Activated naive CD8-positive, alpha-beta T cell treated with anti-CD3 and anti-CD28 coated beads, Interleukin-2, amount 10 ng/mL, durations not matched to agents 7 days and 5 days (primary cell): ENCODE measurements at regions not wholly inside any gene's neighbourhood (a gene's known extent, or its start where the extent isn't known, plus 50 kb on each side); places are given as distances from the start of the nearest gene placed in this dataset.

Experiments
- ATAC-seq: fragments of 150-1000 bp; cut with Tn5 transposase; one replicate; pipeline ENCODE4 v1.10.0; 2021; ENCODE audit warnings: low read depth, moderate library complexity
- POLR2A ChIA-PET: fragments of 350-600 bp; sonication (Branson Sonifier 250); formaldehyde crosslinking; loops from one replicate; lab custom pipeline; 2021; ENCODE audit warnings: antibody characterized with exemption; lab: Charles Lee
- DNase-seq: peaks from one replicate; pipeline ENCODE4 v3.0.0; 2021
- H3K27ac Mint-ChIP-seq: one replicate; pipeline ENCODE4 v1.8.0; 2022; ENCODE audit warnings: mild to moderate bottlenecking, mixed read lengths
- H3K27me3 Mint-ChIP-seq: one replicate; pipeline ENCODE4 v1.8.0; 2022; ENCODE audit warnings: mild to moderate bottlenecking, moderate library complexity, mixed read lengths
- H3K36me3 Mint-ChIP-seq: one replicate; pipeline ENCODE4 v1.8.0; 2021; ENCODE audit warnings: mild to moderate bottlenecking, mixed read lengths
- H3K4me1 Mint-ChIP-seq: one replicate; pipeline ENCODE4 v1.8.0; 2021; ENCODE audit warnings: mixed read lengths
- H3K4me3 Mint-ChIP-seq: one replicate; pipeline ENCODE4 v1.8.0; 2022; ENCODE audit warnings: mild to moderate bottlenecking, moderate library complexity, mixed read lengths
- H3K9me3 Mint-ChIP-seq: one replicate; pipeline ENCODE4 v1.8.0; 2021; ENCODE audit warnings: mixed read lengths

- Mint-ChIP-seq H3K27me3 (peaks cover 31% of the 10 kb centered on the region), H3K4me3 (no peak overlapping the region), H3K4me1 (peaks cover 3% of the 10 kb centered on the region), H3K36me3 (no peaks in the 10 kb centered on the region), H3K9me3 (no peaks in the 10 kb centered on the region), H3K27ac (no peak overlapping the region)
- no peak for DNase-seq
- ATAC-seq: no peak
- POLR2A ChIA-PET: no interaction called here
Measured at GRCh38 chr12:3361146-3361545, 129.9 kb upstream of the PRMT8 start.

DNA sequence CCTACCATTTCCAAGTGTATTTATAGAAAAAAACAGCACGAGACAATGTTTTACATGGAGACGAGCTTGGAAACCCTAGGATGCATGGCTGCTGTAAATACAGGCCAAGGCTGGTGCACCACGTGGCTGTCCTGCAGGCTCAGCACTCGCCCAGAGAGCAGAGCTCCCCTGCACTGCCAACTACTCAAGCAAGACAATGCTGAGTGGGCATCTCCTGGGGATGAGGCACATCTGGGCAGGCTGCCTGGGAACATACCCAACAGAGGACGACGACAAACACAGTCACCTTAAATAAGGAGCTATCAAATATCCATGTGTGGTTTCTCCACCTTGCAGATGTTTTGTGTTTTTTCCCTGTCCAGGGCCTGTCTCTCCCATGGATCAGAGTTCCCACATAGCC, 128.3 kb upstream of the PRMT8 start:
- H3K4me1 Mint-ChIP-seq: peaks cover 5% of the 10 kb centered on the region
- peaks cover 31% of the 10 kb centered on the region for H3K27me3 Mint-ChIP-seq
- H3K4me3 Mint-ChIP-seq: no peak overlapping the region
- H3K27ac Mint-ChIP-seq: no peak overlapping the region
- DNase-seq (no peak), ATAC-seq (no peak)
- H3K9me3 Mint-ChIP-seq: no peaks in the 10 kb centered on the region
- no peaks in the 10 kb centered on the region for H3K36me3 Mint-ChIP-seq
- POLR2A ChIA-PET: no interaction called here

GRCh38 chr12:3363608-3364007, 127.4 kb upstream of the PRMT8 start:
- peaks cover 5% of the 10 kb centered on the region for H3K4me1 Mint-ChIP-seq
- no peak overlapping the region for H3K4me3 Mint-ChIP-seq
- peak; percentile 18 for ATAC-seq
- H3K36me3 Mint-ChIP-seq: no peaks in the 10 kb centered on the region
- H3K27ac Mint-ChIP-seq: no peak overlapping the region
- peaks cover 31% of the 10 kb centered on the region for H3K27me3 Mint-ChIP-seq
- no peak for DNase-seq
- POLR2A ChIA-PET: no interaction called here
- H3K9me3 Mint-ChIP-seq: no peaks in the 10 kb centered on the region

DNA sequence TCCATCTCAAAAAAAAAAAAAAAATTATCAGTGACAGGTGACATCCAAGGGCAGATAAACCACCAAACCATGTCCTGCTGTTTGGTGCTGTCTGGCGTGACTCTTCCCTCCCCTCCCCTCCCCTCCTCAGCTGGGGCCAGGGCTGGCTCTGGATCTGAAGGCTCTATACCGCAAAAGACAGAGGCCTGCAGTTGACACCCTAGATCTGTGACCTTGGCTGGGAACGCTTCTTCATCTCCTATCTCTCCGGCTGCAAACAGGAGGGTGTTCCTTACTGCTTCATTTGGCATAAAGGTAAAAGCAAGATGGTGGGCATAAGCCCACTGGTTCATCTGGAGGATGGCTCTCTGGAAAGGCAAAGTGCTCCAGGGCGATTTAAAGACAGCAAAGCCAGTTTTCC, 126.8 kb upstream of the PRMT8 start:
- ATAC-seq (no peak), DNase-seq (no peak)
- H3K4me3 Mint-ChIP-seq: no peak overlapping the region
- peaks cover 31% of the 10 kb centered on the region for H3K27me3 Mint-ChIP-seq
- no peak overlapping the region for H3K27ac Mint-ChIP-seq
- H3K4me1 Mint-ChIP-seq: peaks cover 5% of the 10 kb centered on the region
- no peaks in the 10 kb centered on the region for H3K36me3 Mint-ChIP-seq
- H3K9me3 Mint-ChIP-seq: no peaks in the 10 kb centered on the region
- POLR2A ChIA-PET: no interaction called here

- ATAC-seq: no peak
- Mint-ChIP-seq H3K9me3 (no peaks in the 10 kb centered on the region), H3K27ac (no peak overlapping the region), H3K4me1 (peaks cover 5% of the 10 kb centered on the region), H3K36me3 (no peaks in the 10 kb centered on the region), H3K4me3 (no peak overlapping the region), H3K27me3 (peaks cover 29% of the 10 kb centered on the region)
- DNase-seq: no peak
- POLR2A ChIA-PET: no interaction called here
Measured at GRCh38 chr12:3364661-3365462, 126.1 kb upstream of the PRMT8 start.

DNA sequence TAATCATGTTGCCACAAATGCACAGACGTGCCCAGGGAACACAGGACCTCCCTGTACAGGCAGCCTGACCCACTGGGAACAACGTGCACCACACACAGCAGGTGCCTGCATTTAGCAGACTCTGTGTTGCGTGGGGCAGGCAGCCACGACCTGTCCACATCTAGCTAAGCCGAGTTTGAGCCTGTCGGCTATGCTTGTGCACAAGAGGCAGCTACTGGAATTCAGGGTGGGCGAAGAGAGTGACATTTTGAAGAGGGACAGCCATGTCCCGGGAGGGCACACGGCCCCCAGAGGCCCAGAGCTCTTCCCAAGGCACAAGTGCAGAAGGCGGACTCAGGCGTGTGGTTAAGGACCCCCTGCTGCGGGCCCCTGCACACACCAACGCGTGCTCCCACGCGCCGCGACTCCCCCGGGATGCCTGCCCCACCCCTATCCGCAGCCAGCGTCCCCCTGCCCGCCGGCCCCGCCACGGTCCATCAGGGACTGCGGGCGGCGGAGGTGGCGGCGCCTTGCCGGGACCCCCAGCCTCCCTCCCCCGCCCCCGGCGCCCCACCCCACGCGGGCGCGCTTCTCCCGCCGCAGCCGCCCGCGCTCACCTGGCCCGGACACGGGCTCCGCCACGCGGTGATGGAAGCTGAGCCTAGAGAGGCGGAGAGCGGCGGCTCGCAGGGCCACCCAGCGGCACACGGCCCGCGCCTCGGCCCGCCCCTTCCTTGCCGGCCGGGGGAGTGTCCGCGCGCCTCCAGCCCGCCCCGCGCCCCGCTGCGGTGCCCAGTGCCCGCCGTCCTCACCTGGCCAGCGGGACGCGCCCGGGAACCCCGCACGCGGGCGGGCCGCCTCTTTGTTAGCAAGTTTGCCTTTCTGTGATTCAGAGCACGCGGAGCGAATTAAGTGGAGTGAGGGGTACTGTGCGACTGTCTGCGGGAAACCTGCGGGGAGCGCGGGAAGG, 125.3 kb upstream of the PRMT8 start:
- H3K9me3 Mint-ChIP-seq: no peaks in the 10 kb centered on the region
- H3K36me3 Mint-ChIP-seq: no peaks in the 10 kb centered on the region
- no peak overlapping the region for H3K4me3 Mint-ChIP-seq
- peaks cover 26% of the 10 kb centered on the region for H3K27me3 Mint-ChIP-seq
- no peak for DNase-seq
- no peak for ATAC-seq
- POLR2A ChIA-PET: no interaction called here
- H3K27ac Mint-ChIP-seq: no peak overlapping the region
- peaks cover 5% of the 10 kb centered on the region for H3K4me1 Mint-ChIP-seq

GRCh38 chr12:3366451-3367110, 124.4 kb upstream of the PRMT8 start:
- DNase-seq: no peak
- POLR2A ChIA-PET: no interaction called here
- Mint-ChIP-seq H3K36me3 (no peaks in the 10 kb centered on the region), H3K9me3 (no peaks in the 10 kb centered on the region), H3K4me3 (no peak overlapping the region), H3K4me1 (peaks cover 5% of the 10 kb centered on the region), H3K27ac (no peak overlapping the region), H3K27me3 (peaks cover 24% of the 10 kb centered on the region)
- ATAC-seq: no peak

DNA sequence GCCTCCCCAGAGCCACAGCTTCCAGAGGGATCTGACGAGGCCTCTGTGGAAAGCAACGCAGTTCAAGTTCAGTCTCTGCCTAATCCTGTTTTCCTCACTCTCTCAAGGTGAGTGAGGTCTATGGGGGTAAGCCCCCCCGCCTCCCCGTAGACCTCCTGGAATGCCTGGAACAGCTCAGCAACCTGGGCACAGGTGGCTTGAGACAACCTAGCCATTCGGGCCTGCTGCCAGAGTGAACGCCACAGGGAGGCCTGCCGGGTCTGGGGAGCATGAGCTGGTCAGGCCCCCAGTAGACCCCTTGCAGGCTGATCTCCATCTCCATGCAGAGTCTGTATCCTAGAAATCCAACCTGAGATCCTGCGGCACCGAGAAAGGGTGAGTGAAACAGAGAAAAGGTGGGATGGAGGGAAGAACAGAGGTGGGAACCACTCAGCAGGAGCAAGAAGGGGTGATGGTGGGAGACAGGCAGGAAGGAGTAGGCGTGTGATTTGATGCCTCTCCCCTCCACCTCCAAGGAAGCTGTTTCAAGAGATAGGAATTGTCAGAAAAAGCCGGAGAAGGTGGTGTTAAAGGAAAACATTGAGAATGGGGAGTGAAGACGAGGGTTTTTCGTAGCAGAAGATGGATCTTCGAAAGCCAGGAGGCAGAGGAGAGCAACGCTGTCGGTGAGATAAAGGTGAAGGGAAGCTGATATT, 123.1 kb upstream of the PRMT8 start:
- no peak overlapping the region for H3K27ac Mint-ChIP-seq
- no peak overlapping the region for H3K4me3 Mint-ChIP-seq
- H3K4me1 Mint-ChIP-seq: peaks cover 5% of the 10 kb centered on the region
- H3K9me3 Mint-ChIP-seq: no peaks in the 10 kb centered on the region
- DNase-seq: no peak
- POLR2A ChIA-PET: no interaction called here
- no peak for ATAC-seq
- H3K36me3 Mint-ChIP-seq: no peaks in the 10 kb centered on the region
- H3K27me3 Mint-ChIP-seq: peaks cover 27% of the 10 kb centered on the region

GRCh38 chr12:3371018-3371417, 120.0 kb upstream of the PRMT8 start:
- no peak overlapping the region for H3K4me3 Mint-ChIP-seq
- POLR2A ChIA-PET: no interaction called here
- no peaks in the 10 kb centered on the region for H3K9me3 Mint-ChIP-seq
- H3K27me3 Mint-ChIP-seq: peaks cover 10% of the 10 kb centered on the region
- no peak overlapping the region for H3K27ac Mint-ChIP-seq
- no peaks in the 10 kb centered on the region for H3K36me3 Mint-ChIP-seq
- peaks cover 2% of the 10 kb centered on the region for H3K4me1 Mint-ChIP-seq
- DNase-seq (no peak), ATAC-seq (no peak)

- POLR2A ChIA-PET: no interaction called here
- ATAC-seq (no peak), DNase-seq (no peak)
- Mint-ChIP-seq H3K9me3 (no peaks in the 10 kb centered on the region), H3K4me1 (no peaks in the 10 kb centered on the region), H3K27ac (no peak overlapping the region), H3K36me3 (no peaks in the 10 kb centered on the region), H3K4me3 (no peak overlapping the region), H3K27me3 (peaks cover 10% of the 10 kb centered on the region)
Measured at GRCh38 chr12:3375326-3375725, 115.7 kb upstream of the PRMT8 start.

DNA sequence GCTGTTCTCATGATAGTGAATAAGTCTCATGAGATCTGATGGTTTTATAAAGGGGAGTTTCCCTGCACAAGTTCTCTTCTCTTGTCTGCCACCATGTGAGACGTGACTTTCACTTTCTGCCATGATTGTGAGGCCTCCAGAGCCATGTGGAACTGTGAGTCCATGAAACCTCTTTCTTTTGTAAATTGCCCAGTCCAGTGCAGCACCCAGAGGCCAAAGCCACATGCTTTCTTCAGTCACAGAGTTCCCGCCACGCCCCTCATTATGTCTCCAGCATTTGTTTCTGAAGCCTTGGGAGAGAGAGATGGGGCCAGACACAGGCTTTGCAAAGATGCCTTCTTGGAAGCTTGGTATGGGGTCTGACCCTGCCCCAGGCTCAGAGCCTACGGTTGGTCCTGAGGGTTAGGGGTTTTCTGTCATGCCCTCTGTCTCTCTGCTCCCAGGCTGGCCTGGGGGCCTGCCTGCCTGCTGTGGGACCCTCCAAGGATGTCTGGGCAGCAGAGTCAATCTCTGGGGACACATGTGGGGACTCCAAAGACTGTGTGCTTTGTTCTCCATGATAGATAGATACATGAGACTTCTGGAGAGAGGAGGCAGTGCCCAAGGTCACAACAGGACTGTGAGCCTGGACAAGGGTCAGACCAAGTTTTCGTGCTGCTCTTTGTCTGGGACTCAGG, 114.1 kb upstream of the PRMT8 start:
- POLR2A ChIA-PET: no interaction called here
- no peak for DNase-seq

GRCh38 chr12:3378655-3379054, 112.3 kb upstream of the PRMT8 start:
- Mint-ChIP-seq H3K4me3 (no peak overlapping the region), H3K27me3 (peaks cover 11% of the 10 kb centered on the region), H3K27ac (no peak overlapping the region), H3K9me3 (no peaks in the 10 kb centered on the region), H3K36me3 (no peaks in the 10 kb centered on the region), H3K4me1 (no peaks in the 10 kb centered on the region)
- no peak for ATAC-seq
- DNase-seq: no peak
- POLR2A ChIA-PET: no interaction called here

More for the DNA sequence above, 114.1 kb upstream of the PRMT8 start:
- no peaks in the 10 kb centered on the region for H3K4me1 Mint-ChIP-seq
- H3K27me3 Mint-ChIP-seq: peaks cover 13% of the 10 kb centered on the region
- H3K36me3 Mint-ChIP-seq: no peaks in the 10 kb centered on the region
- no peak for ATAC-seq
- no peak overlapping the region for H3K27ac Mint-ChIP-seq
- H3K4me3 Mint-ChIP-seq: no peak overlapping the region
- no peaks in the 10 kb centered on the region for H3K9me3 Mint-ChIP-seq
